ENCODE measurements at regions not wholly inside any gene's neighbourhood (a gene's known extent, or its start where the extent isn't known, plus 50 kb on each side); places are given as distances from the start of the nearest gene placed in this dataset.

- DNase-seq (ENCODE audit: low spot score), result no peak
Observed at GRCh38 chr7:118573085-118573484, 348.6 kb downstream of the ANKRD7 start.

- DNase-seq (ENCODE audit: low spot score), result no peak
Observed at GRCh38 chr7:118575393-118575948, 351.0 kb downstream of the ANKRD7 start.

GRCh38 chr7:118580743-118581382 lies 356.4 kb downstream of the ANKRD7 start:
- DNase-seq (ENCODE audit: low spot score), result no peak

GRCh38 chr7:118583641-118584040 lies 359.1 kb downstream of the ANKRD7 start:
- no peak for DNase-seq (ENCODE audit: low spot score)

GRCh38 chr7:118586248-118586647 lies 361.7 kb downstream of the ANKRD7 start:
- DNase-seq (ENCODE audit: low spot score), result no peak

- DNase-seq (ENCODE audit: low spot score), result no peak
Observed at GRCh38 chr7:118590107-118590506, 365.6 kb downstream of the ANKRD7 start.

- no peak for DNase-seq (ENCODE audit: low spot score)
Observed at GRCh38 chr7:118602090-118602489, 377.6 kb downstream of the ANKRD7 start.

GRCh38 chr7:118606602-118607001 lies 382.1 kb downstream of the ANKRD7 start:
- DNase-seq (ENCODE audit: low spot score), result no peak

GRCh38 chr7:118609207-118609606 lies 384.7 kb downstream of the ANKRD7 start:
- no peak for DNase-seq (ENCODE audit: low spot score)

- no peak for DNase-seq (ENCODE audit: low spot score)
Observed at GRCh38 chr7:118615681-118616080, 391.2 kb downstream of the ANKRD7 start.

- no peak for DNase-seq (ENCODE audit: low spot score)
Observed at GRCh38 chr7:118621810-118622360, 397.4 kb downstream of the ANKRD7 start.

GRCh38 chr7:118626739-118627138 lies 402.2 kb downstream of the ANKRD7 start:
- DNase-seq (ENCODE audit: low spot score), result no peak

GRCh38 chr7:118627467-118627866 lies 403.0 kb downstream of the ANKRD7 start:
- no peak for DNase-seq (ENCODE audit: low spot score)

GRCh38 chr7:118629898-118630438 lies 405.5 kb downstream of the ANKRD7 start:
- DNase-seq (ENCODE audit: low spot score), result no peak

- DNase-seq (ENCODE audit: low spot score), result no peak
Observed at GRCh38 chr7:118642396-118642795, 417.9 kb downstream of the ANKRD7 start.

- DNase-seq (ENCODE audit: low spot score), result no peak
Observed at GRCh38 chr7:118644346-118644745, 419.8 kb downstream of the ANKRD7 start.

- no peak for DNase-seq (ENCODE audit: low spot score)
Observed at GRCh38 chr7:118648002-118648401, 423.5 kb downstream of the ANKRD7 start.

GRCh38 chr7:118657391-118658005 lies 433.0 kb downstream of the ANKRD7 start:
- no peak for DNase-seq (ENCODE audit: low spot score)

- no peak for DNase-seq (ENCODE audit: low spot score)
Observed at GRCh38 chr7:118662266-118662665, 437.8 kb downstream of the ANKRD7 start.

GRCh38 chr7:118664498-118664897 lies 440.0 kb downstream of the ANKRD7 start:
- no peak for DNase-seq (ENCODE audit: low spot score)

GRCh38 chr7:118671149-118671548 lies 446.6 kb downstream of the ANKRD7 start:
- no peak for DNase-seq (ENCODE audit: low spot score)

- no peak for DNase-seq (ENCODE audit: low spot score)
Observed at GRCh38 chr7:118684796-118685195, 460.3 kb downstream of the ANKRD7 start.

- no peak for DNase-seq (ENCODE audit: low spot score)
Observed at GRCh38 chr7:118689403-118689802, 464.9 kb downstream of the ANKRD7 start.

All from COLO829 (cell line).